ENCODE measurements at regions not wholly inside any gene's neighbourhood (a gene's known extent, or its start where the extent isn't known, plus 50 kb on each side); places are given as distances from the start of the nearest gene placed in this dataset.

DNA sequence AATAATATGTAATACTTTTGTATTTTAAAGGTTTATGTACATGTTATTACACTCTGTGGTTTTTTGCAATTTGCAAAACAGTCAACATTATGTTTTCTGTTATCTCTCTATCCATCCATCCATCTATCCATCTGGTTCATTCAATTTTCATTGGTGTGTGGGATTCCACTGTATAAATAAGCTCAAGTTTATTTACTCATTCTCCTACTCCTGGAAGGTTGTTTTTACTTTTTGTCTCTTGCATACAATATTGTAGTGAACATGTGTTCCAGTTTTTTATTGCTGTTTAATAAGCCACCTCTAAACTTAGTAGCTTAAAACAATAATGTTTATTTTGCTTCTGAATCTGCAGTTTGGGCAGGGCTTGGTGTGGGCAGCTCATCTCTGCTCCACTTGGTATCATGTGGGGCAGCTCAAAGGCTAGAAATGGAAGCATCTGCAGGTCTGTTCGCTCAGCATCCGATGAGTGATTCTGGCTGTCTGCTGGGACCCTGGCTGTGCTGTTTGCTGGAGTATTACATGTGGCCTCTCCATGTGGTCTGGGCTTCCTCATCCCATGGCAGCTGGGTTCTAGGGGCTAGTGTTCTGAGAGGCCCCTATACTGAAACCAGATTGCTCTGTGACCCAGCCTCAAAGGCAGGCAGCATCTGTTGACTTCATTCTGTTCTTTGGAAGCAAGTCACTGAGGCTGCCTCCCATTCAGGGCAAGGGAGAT lies 98.8 kb downstream of the SLC25A47 start:
- Histone ChIP-seq H3K27me3 (ENCODE audit: insufficient read depth, insufficient read length) (no peaks in the 10 kb centered on the region), H3K4me1 (ENCODE audit: insufficient read depth, insufficient read length) (peaks cover 9% of the 10 kb centered on the region), H3K9me3 (ENCODE audit: insufficient read depth, low read length) (no peaks in the 10 kb centered on the region), H3K9ac (ENCODE audit: insufficient read length, low read depth) (no peak overlapping the region), H3K4me3 (ENCODE audit: insufficient read length, low read depth) (no peak overlapping the region), H3K36me3 (ENCODE audit: insufficient read depth, insufficient read length, low read length) (no peaks in the 10 kb centered on the region)
- TF ChIP-seq SUZ12 (IDR thresholded peaks at IDR 0.05; ENCODE audit: extremely low read depth, insufficient read depth, insufficient read length): no peak
- TF ChIP-seq YY1 (IDR thresholded peaks at IDR 0.05; ENCODE audit: insufficient read depth, insufficient read length): no peak
- no peak for TF ChIP-seq ZNF274 (IDR thresholded peaks at IDR 0.05; ENCODE audit: low read depth, low read length)
- DNase-seq (ENCODE audit: low read depth, low spot score): no peak

DNA sequence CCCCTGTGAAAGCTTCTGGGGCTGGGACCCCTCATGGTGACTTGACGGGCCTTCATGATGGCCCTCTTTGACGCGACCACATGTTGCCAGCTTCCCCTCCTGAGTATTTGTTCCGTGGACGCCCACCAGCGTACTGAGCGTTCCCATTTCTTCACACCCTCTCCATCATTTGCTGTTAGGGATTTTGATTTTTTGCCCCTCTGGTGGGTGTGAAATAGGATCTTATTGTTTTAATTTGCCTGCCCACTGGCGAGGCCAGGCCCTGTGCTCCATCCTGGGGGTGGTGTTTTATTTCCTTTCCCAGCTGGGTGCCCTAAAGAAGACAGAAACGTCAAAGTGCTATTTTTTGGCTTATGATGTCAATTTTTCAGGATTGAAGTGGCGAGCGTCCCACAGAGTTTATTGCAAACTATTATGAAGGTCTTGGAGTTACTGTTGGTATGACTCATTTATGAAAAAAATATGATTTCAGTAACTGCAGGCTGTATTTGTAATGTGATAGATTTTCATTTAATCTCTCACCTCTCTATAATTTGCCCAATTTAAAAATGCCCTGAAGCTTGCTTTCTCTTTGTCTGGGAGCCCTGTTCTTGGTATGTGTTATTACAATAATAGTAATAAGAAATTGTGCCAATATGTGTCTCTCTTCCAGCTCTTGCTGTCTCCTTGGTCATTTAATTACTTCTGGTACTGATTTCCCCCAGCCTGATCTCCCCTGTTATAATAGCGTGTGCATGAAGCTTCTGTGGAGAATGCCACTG lies 99.6 kb downstream of the SLC25A47 start:
- no peaks in the 10 kb centered on the region for H3K27me3 ChIP-seq (ENCODE audit: insufficient read depth, insufficient read length)
- no peak overlapping the region for H3K4me3 ChIP-seq (ENCODE audit: insufficient read length, low read depth)
- no peak for TF ChIP-seq YY1 (IDR thresholded peaks at IDR 0.05; ENCODE audit: insufficient read depth, insufficient read length)
- no peak for TF ChIP-seq ZNF274 (IDR thresholded peaks at IDR 0.05; ENCODE audit: low read depth, low read length)
- TF ChIP-seq SUZ12 (IDR thresholded peaks at IDR 0.05; ENCODE audit: extremely low read depth, insufficient read depth, insufficient read length): no peak
- no peak overlapping the region for H3K9ac ChIP-seq (ENCODE audit: insufficient read length, low read depth)
- H3K9me3 ChIP-seq (ENCODE audit: insufficient read depth, low read length): no peaks in the 10 kb centered on the region
- DNase-seq (ENCODE audit: low read depth, low spot score): no peak
- H3K4me1 ChIP-seq (ENCODE audit: insufficient read depth, insufficient read length): peaks cover 2% of the 10 kb centered on the region
- H3K36me3 ChIP-seq (ENCODE audit: insufficient read depth, insufficient read length, low read length): no peaks in the 10 kb centered on the region

DNA sequence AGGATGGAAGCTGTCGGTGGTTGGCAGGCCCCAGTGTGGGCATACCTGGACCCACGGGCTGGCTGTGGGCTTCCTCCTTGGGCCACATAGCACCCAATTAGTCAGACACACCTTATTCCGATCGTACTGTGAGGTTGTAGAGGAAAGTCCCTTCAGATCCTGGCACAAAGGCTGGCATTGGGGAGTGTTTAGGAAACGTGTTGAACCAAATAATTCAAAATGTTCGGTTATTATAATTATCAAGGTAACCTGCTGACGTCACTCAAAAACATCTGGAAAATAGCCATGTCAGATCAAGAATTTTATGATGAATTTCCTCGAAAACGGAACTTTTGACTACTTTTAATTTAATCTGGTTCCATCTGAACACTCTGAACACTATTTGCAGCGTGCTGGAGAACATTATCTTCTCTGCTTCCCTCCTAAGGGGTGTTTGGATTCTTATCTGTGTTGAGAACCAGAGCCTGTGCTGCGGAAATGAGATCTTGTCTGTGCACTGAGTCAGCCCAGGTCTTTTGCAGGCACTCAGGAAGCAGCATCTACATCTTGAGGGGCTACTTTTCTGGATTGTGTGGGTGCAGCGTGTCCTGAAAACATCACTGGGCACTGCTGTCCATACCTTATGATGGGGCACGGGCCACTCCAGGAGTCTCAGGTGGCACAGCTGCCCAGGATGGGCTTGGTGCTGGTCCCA lies 100.3 kb downstream of the SLC25A47 start:
- no peak overlapping the region for H3K4me3 ChIP-seq (ENCODE audit: insufficient read length, low read depth)
- H3K36me3 ChIP-seq (ENCODE audit: insufficient read depth, insufficient read length, low read length): no peaks in the 10 kb centered on the region
- no peak overlapping the region for H3K9ac ChIP-seq (ENCODE audit: insufficient read length, low read depth)
- no peak for DNase-seq (ENCODE audit: low read depth, low spot score)
- H3K27me3 ChIP-seq (ENCODE audit: insufficient read depth, insufficient read length): no peaks in the 10 kb centered on the region
- no peaks in the 10 kb centered on the region for H3K9me3 ChIP-seq (ENCODE audit: insufficient read depth, low read length)
- H3K4me1 ChIP-seq (ENCODE audit: insufficient read depth, insufficient read length): peaks cover 2% of the 10 kb centered on the region
- TF ChIP-seq YY1 (IDR thresholded peaks at IDR 0.05; ENCODE audit: insufficient read depth, insufficient read length): no peak

DNA sequence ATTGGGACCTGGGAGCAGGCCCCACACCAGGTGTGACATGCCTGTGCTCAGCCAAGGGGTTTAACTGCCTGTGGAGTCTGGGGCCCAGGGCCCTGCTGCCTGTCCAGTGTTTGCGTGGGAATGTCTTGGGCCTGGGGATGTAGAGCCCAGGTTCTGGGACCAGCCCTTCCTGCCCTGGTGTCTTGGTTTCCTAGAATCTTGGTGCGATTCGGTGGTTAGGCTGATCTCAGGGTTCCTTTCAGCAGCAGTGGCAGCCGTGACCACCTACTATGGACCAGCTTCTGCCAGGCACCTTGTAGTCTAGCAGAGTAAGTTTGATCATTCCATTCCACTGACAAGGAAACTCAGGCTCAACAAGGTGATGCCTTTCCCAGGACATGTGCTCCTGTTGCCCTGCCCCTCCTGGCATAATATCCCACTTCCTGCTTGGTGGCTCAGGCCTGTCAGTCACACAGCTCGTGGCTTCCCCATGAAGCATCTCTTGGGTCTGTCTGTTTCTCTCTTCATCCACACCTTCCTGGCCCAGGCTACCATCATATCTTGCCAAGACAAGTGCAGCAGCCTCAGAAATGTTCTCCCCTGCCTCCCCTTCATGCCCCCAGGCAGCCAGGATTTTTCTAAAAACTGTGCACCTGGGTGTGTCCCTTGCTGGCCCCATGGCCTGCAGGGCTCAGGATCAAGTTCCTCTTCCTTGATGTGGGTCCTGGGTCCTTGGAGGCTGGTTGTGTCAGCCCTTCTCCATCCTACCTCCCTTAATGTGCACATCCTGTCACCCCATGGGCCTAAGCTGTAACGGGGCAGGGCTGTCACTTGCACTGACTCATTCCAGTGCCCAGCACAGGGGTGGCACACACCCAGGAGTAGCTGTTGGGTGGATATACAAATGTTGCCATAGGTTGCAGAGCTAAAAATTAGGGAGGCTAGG lies 101.6 kb downstream of the SLC25A47 start:
- Histone ChIP-seq H3K4me1 (ENCODE audit: insufficient read depth, insufficient read length) (peaks cover 2% of the 10 kb centered on the region), H3K9me3 (ENCODE audit: insufficient read depth, low read length) (no peaks in the 10 kb centered on the region), H3K27me3 (ENCODE audit: insufficient read depth, insufficient read length) (no peaks in the 10 kb centered on the region), H3K9ac (ENCODE audit: insufficient read length, low read depth) (no peak overlapping the region), H3K4me3 (ENCODE audit: insufficient read length, low read depth) (no peak overlapping the region), H3K36me3 (ENCODE audit: insufficient read depth, insufficient read length, low read length) (no peaks in the 10 kb centered on the region)
- DNase-seq (ENCODE audit: low read depth, low spot score): no peak
- TF ChIP-seq YY1 (IDR thresholded peaks at IDR 0.05; ENCODE audit: insufficient read depth, insufficient read length): no peak
- no peak for TF ChIP-seq SUZ12 (IDR thresholded peaks at IDR 0.05; ENCODE audit: extremely low read depth, insufficient read depth, insufficient read length)
- TF ChIP-seq ZNF274 (IDR thresholded peaks at IDR 0.05; ENCODE audit: low read depth, low read length): no peak

DNA sequence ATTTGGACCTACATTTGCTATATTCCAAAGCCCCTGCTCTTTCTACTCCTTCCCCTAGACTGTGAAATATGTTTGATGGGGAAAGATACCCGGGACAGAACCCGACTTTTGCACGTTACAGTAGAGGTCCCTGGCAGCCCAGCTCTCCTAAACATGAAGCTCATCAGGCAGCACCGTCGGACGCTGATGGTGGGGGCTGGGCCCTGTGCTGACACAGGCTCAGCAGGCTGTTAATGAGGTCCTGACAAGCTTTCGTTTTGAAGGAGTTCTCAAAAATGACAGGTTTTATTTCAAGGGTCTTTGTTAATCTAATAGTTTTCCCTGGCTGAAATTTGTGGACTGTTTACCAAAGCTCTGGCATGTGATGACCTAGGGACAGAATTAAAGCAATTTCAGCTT lies 102.3 kb downstream of the SLC25A47 start:
- peaks cover 2% of the 10 kb centered on the region for H3K4me1 ChIP-seq (ENCODE audit: insufficient read depth, insufficient read length)
- H3K9me3 ChIP-seq (ENCODE audit: insufficient read depth, low read length): no peaks in the 10 kb centered on the region
- no peak for DNase-seq (ENCODE audit: low read depth, low spot score)
- H3K27me3 ChIP-seq (ENCODE audit: insufficient read depth, insufficient read length): no peaks in the 10 kb centered on the region
- no peak overlapping the region for H3K9ac ChIP-seq (ENCODE audit: insufficient read length, low read depth)
- TF ChIP-seq SUZ12 (IDR thresholded peaks at IDR 0.05; ENCODE audit: extremely low read depth, insufficient read depth, insufficient read length): no peak
- no peak for TF ChIP-seq ZNF274 (IDR thresholded peaks at IDR 0.05; ENCODE audit: low read depth, low read length)
- TF ChIP-seq YY1 (IDR thresholded peaks at IDR 0.05; ENCODE audit: insufficient read depth, insufficient read length): no peak
- H3K36me3 ChIP-seq (ENCODE audit: insufficient read depth, insufficient read length, low read length): no peaks in the 10 kb centered on the region
- H3K4me3 ChIP-seq (ENCODE audit: insufficient read length, low read depth): no peak overlapping the region

DNA sequence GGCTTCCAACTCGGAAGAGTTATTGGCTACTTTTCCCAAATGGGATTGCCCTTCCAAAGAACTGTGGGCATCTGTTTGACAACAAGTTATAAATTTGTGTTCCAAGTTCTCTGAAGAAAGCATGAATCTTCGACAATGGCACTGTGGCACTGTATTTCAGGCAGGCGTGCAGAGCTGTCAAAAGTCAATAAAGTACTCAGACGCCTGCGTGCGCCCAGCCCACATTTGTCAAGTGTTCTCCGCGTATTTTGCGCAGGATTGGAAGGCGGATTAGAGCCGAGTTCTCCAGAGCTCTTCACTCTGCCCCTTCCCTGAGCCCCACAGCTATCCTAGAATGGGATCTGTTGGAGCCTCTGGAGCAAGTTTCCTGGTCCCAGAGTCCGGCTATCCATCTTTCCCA lies 103.2 kb downstream of the SLC25A47 start:
- no peak for DNase-seq (ENCODE audit: low read depth, low spot score)
- H3K36me3 ChIP-seq (ENCODE audit: insufficient read depth, insufficient read length, low read length): no peaks in the 10 kb centered on the region
- no peaks in the 10 kb centered on the region for H3K27me3 ChIP-seq (ENCODE audit: insufficient read depth, insufficient read length)
- TF ChIP-seq SUZ12 (IDR thresholded peaks at IDR 0.05; ENCODE audit: extremely low read depth, insufficient read depth, insufficient read length) (no peak), ZNF274 (IDR thresholded peaks at IDR 0.05; ENCODE audit: low read depth, low read length) (no peak), YY1 (IDR thresholded peaks at IDR 0.05; ENCODE audit: insufficient read depth, insufficient read length) (no peak)
- peaks cover 2% of the 10 kb centered on the region for H3K4me1 ChIP-seq (ENCODE audit: insufficient read depth, insufficient read length)
- H3K4me3 ChIP-seq (ENCODE audit: insufficient read length, low read depth): no peak overlapping the region
- H3K9ac ChIP-seq (ENCODE audit: insufficient read length, low read depth): no peak overlapping the region
- no peaks in the 10 kb centered on the region for H3K9me3 ChIP-seq (ENCODE audit: insufficient read depth, low read length)

Measured in NT2/D1 (cell line).